COLO668 (cell line): ENCODE measurements at regions not wholly inside any gene's neighbourhood (a gene's known extent, or its start where the extent isn't known, plus 50 kb on each side); places are given as distances from the start of the nearest gene placed in this dataset.
"Not testable (repeated sequence)": the region's sequence is repeated elsewhere in the genome, so short reads cannot be mapped to it uniquely, and the experiment has no call there.

Experiments
- DNase-seq: peaks from one replicate; lab custom pipeline; 2025; ENCODE audit not compliant: unreplicated experiment; lab: John Stamatoyannopoulos, UW

DNA sequence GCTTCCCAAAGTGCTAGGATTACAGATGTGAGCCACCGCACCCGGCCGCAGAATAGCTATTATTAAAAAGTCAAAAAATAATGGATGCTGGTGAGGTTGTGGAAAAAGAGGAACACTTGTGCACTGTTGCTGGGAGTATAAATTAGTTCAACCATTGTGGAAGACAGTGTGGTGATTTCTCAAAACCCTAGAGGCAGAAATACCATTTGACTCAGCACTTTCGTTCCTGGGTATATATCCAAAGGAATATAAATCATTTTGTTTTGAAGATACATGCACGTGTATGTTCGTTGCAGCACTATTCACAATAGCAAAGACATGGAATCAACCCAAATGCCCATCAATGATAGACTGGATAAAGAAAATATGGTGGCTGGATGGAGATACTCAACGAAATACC lies 132.1 kb upstream of the MED13 start:
- not testable (repeated sequence) for DNase-seq

GRCh38 chr17:62196587-62196986 lies 131.5 kb upstream of the MED13 start:
- not testable (repeated sequence) for DNase-seq

GRCh38 chr17:62194401-62194800 lies 129.3 kb upstream of the MED13 start:
- no peak for DNase-seq

GRCh38 chr17:62193249-62193648 lies 128.2 kb upstream of the MED13 start:
- DNase-seq = no peak

DNA sequence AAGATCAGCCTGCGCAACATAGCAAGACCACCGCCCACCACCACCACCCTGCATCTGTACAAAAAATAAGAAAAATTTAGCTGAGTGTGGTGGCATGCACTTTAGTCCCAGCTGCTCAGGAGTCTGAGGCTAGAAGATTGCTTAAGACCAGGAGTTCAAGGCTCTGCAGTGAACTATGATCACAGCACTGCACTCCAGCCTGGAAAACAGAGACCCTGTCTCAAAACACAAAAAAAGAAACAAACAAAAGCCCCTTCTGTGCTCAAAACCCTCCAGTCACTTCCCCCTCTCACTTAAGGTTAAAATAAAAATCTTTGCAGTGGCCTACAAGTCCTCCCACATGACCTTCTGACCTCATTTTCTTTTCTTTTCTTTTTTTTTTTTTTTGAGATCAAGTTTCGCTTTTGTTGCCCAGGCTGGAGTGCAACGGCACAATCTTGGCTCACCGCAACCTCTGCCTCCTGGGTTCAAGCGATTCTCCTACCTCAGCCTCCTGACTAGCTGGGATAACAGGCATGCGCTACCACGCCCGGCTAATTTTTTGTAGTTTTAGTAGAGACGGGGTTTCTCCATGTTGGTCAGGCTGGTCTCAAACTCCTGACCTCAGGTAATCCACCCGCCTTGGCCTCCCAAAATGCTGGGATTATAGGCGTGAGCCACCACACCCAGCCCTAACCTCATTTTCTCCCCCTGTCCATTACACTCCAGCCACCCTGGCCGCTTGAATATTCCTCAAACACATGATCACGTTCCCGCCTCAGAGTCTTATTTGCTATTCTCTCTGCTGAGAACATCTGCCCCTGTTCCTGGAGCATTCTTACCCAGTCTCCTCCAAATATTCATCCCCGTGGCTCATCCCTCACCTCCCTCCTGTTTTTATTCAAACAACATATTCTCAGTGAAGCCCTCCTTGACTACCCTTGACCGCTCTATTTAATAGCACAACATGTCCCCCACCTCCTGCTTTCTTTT lies 126.6 kb upstream of the MED13 start:
- DNase-seq = no peak

DNA sequence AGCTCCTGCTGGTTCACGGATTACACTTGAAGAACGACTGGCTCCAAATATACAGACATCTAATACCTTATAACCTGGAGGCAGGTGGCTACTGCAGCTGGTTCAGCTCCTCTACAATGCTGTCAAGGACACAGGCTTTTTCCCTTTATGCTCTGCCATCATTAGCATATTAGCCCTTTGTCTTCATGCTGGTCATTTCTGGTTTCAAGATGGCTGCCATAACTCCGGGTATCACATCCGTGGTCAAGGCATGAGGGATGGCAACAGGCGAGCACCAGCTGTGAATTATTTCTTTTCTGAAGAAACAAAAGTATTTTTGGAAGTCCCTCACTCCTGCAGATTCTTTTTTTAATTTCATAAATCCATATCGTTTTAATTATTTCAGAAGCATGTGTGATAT lies 124.3 kb upstream of the MED13 start:
- DNase-seq = no peak

DNA sequence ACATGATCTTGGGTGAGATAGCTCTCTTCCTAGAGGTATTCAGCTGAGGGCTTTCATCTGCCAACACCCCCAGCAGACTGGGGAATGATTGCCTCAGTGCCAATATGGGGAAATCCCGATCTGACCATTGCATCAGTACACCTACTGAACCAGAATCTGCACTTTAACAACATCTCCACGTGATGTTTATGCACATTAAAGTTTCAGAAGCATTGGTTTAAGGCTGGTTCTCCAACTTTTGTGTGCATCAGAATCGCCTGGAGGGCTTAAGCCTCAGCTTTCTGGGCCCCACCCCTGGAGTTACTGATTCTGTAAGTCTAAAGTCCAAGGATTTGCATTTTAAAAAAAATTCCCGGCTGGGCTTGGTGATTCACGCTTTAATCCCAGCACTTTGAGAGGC lies 123.6 kb upstream of the MED13 start:
- no peak for DNase-seq

- DNase-seq = no peak
Measured at GRCh38 chr17:62187681-62188080, 122.6 kb upstream of the MED13 start.

DNA sequence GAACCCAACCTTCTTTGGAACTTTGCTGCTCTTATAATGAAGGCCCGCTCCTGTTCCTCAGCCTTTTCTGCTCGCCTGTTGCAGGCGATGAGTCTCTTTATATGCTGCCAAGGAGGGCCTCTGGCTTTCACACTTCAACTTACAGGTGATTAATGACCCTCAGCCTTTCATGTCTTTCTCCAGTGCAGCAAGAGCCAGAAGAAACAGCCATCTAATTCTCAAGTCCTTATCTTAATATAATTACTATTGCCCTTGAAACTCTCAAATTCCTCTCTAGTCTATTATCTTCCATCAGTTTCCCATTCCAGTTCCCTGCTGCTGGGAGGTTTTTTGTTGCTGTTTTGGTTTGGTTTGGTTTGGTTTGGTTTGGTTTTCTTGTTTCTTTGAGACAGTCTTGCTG lies 121.8 kb upstream of the MED13 start:
- DNase-seq = no peak

- DNase-seq = no peak
Measured at GRCh38 chr17:62180772-62181171, 115.7 kb upstream of the MED13 start.

DNA sequence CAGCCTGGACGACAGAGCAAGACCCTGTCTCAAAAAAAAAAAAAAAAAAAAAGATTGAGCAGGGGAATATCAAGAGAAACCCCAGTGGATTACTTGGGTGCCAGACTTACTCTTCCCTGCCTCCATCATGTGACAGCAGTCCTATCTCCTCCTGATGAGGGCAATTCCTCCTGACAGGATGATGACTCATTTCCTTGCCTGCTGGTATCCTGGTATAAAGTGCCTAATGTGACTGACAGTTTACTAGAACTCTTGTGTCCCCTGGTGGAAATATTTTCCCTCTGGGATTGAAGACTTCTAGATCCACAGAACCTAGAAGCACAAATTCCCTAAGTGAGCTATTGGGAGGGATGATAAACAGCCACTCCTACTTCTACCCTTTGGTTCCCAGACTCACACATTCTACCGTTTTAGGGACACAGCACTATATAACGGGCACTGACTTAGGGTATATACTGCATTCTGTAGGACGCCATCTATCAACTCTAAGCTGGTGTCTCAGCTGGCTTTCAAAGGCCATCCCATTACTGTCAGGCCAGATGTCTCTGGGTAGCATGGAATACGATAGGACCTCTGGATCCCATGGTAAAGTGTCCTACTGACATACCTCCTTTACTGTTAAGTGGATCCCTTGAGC lies 114.6 kb upstream of the MED13 start:
- no peak for DNase-seq

GRCh38 chr17:62178579-62178978 lies 113.5 kb upstream of the MED13 start:
- no peak for DNase-seq

- DNase-seq = no peak
Measured at GRCh38 chr17:62172492-62173291, 107.6 kb upstream of the MED13 start.

- no peak for DNase-seq
Measured at GRCh38 chr17:62167076-62167475, 102.0 kb upstream of the MED13 start.

DNA sequence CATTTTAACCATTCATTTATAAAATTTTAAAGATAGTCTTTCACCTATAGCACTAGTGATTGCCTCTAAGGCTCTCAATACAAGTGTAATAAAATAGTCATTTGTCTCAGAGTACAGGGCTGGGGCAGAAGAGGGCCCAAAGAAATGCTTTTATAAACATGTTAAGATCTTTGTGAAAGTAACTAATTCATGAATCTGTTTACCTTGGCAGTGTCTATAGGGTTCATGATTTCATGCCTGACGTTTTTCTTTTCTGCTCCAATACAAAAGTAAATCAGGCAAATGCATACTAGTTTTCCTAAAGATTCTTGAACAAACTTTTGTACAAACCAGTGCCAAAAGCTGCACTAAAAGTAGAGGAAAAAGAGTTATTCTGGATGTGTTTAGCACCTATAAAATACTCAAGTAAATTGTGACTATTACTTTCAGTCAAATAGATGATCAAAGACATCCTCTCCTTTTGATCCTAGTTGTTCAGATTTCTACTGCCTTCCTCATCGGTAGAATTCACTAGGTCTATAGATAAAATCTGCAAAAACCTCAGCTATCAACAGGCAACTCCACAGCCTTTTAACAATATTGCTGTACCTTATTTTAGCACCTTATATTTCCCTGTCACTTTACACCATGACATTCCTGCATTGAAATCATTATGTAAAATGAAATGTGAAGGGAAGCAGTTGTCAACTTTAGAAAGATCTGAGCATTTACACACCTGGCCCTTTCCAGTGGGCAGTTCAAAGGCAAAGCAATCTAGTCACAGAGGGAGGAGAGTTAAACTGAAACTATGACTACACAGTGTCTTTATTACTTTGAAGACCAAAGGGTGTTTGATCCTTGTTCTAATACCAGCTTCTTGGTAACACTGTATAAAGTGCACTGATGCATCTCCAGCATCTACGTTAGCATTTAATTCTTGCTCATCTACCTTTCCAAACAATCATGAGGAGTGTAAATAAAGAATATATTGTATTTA lies 100.0 kb upstream of the MED13 start:
- no peak for DNase-seq

DNA sequence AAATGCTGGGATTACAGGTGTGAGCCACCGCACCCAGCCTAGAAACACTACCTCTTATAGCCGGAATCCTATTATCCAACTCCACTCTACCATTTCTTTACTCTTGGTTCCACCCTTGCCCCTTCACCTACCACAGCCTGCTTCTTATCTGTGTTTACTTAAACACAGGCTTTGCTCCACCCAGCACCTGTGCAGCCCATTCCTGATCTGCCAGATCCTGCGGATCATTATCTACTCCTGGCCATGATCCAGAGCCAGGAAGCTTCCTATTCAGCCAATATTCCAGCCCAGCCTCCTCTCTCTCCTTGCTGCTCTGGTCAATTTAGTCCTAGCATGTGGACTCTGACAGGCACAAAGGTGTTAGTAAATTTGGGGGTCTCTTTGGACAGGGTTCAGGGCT lies 98.8 kb upstream of the MED13 start:
- DNase-seq = no peak

DNA sequence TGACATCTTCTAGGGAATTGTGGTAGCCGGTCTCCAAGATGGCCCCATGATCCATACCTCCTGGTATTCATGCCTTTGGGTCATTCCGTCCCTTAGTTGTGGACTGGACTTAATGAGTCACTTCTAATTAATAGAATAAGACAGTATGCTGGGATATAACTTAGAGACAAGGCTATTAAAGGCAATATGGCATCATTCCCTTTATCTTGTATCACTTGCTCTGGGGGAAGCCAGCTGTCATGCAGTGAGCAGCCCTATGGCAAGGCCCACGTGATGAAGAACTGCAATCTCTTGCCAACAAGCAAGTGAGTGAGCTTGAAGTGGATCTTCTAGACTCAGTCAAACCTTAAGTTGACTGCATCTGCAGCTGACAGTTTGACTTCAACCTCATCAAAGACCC lies 97.8 kb upstream of the MED13 start:
- DNase-seq = no peak

DNA sequence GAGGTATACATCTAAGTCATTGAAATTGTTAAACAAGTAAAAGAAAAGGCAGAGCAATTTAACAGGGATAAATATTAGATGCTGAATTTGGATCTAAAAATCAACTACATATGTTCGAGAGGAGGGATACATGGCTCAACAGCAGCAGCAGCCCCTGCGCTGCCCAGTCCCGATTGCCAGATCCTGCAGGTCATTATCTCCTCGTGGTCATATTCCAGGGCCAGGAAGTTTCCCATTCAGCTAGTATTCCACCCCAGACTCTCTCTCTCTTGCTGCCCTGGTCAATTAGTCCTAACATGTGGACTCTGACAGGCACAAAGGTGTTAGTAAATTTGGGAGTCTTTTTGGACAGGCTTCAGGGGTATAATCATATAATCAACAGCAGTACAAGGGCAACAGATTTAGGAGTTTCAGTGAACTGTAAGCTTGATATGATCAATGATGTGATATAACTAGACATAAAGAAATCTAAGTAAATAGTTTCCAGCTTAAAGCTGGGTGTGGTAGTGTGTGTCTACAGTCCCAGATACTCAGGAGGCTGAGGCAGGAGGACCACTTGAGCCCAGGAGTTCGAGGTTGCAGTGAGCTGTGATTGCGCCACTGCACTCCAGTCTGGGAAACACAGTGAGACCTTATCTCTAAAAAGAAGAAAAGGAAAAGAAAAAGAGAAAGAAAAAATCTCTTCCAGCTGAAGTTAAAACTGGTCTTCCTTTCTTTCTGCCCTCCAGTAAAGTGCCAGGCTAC lies 96.5 kb upstream of the MED13 start:
- DNase-seq = no peak

- no peak for DNase-seq
Measured at GRCh38 chr17:62160816-62161215, 95.7 kb upstream of the MED13 start.

GRCh38 chr17:62159994-62160393 lies 94.9 kb upstream of the MED13 start:
- DNase-seq = no peak
